ENCODE measurements at regions not wholly inside any gene's neighbourhood (a gene's known extent, or its start where the extent isn't known, plus 50 kb on each side); places are given as distances from the start of the nearest gene placed in this dataset.

GRCh38 chr3:82382831-82383230 lies 621.4 kb upstream of the GBE1 start:
- Histone ChIP-seq H4K20me1 (ENCODE audit: control insufficient read depth, extremely low read depth, insufficient read depth, low read length) (no peaks in the 10 kb centered on the region), H3K4me1 (ENCODE audit: control insufficient read depth, extremely low read depth, insufficient read depth, low read length) (no peaks in the 10 kb centered on the region), H3K9ac (ENCODE audit: control insufficient read depth, extremely low read depth, insufficient read depth, low read length) (no peak overlapping the region), H3K27ac (ENCODE audit: control insufficient read depth, insufficient read depth, low read length) (no peak overlapping the region), H2AFZ (ENCODE audit: control insufficient read depth, low read length) (no peak overlapping the region), H3K9me1 (ENCODE audit: control insufficient read depth, extremely low read depth, insufficient read depth, low read length) (no peaks in the 10 kb centered on the region), H3K27me3 (ENCODE audit: control insufficient read depth, extremely low read depth, insufficient read depth, low read length) (no peaks in the 10 kb centered on the region), H3K4me3 (ENCODE audit: control insufficient read depth in 2 of 3, extremely low read depth in 1 of 3, insufficient read depth in 2 of 3, low read depth in 1 of 3, low read length in 3 of 3) (no peak overlapping the region), H3K9me3 (ENCODE audit: control insufficient read depth, low read depth, low read length) (no peaks in the 10 kb centered on the region), H3K36me3 (ENCODE audit: control insufficient read depth in 2 of 2, extremely low read depth in 1 of 2, insufficient read depth in 2 of 2, low read length in 2 of 2) (no peaks in the 10 kb centered on the region), H3K4me2 (ENCODE audit: control insufficient read depth, extremely low read depth, insufficient read depth, low read depth, low read length) (no peak overlapping the region), H3K79me2 (ENCODE audit: control insufficient read depth, insufficient read depth, low read length) (no peaks in the 10 kb centered on the region)
- dilution Hi-C loops (cut with MboI; ENCODE audit: extremely low pct_ligation_motif_present, low sequenced_read_pairs): no loop called here
- no peak for DNase-seq (ENCODE audit: low read depth, low spot score)
- FAIRE-seq: no peak
- TF ChIP-seq CTCF (optimal IDR thresholded peaks at IDR 0.05 in 1 of 3, IDR thresholded peaks at IDR 0.05 in 1 of 3, conservative IDR thresholded peaks at IDR 0.05 in 1 of 3; ENCODE audit: extremely low read depth in 1 of 3, insufficient read depth in 2 of 3, low read length in 3 of 3) (no peak), EZH2 (IDR thresholded peaks at IDR 0.05; ENCODE audit: low read length) (no peak)

- Histone ChIP-seq H3K27me3 (ENCODE audit: control insufficient read depth, extremely low read depth, insufficient read depth, low read length) (no peaks in the 10 kb centered on the region), H3K4me1 (ENCODE audit: control insufficient read depth, extremely low read depth, insufficient read depth, low read length) (no peaks in the 10 kb centered on the region), H2AFZ (ENCODE audit: control insufficient read depth, low read length) (no peak overlapping the region), H3K4me3 (ENCODE audit: control insufficient read depth in 2 of 3, extremely low read depth in 1 of 3, insufficient read depth in 2 of 3, low read depth in 1 of 3, low read length in 3 of 3) (no peak overlapping the region), H3K27ac (ENCODE audit: control insufficient read depth, insufficient read depth, low read length) (no peak overlapping the region), H3K79me2 (ENCODE audit: control insufficient read depth, insufficient read depth, low read length) (no peaks in the 10 kb centered on the region), H4K20me1 (ENCODE audit: control insufficient read depth, extremely low read depth, insufficient read depth, low read length) (no peaks in the 10 kb centered on the region), H3K4me2 (ENCODE audit: control insufficient read depth, extremely low read depth, insufficient read depth, low read depth, low read length) (no peak overlapping the region), H3K9me3 (ENCODE audit: control insufficient read depth, low read depth, low read length) (no peaks in the 10 kb centered on the region), H3K9ac (ENCODE audit: control insufficient read depth, extremely low read depth, insufficient read depth, low read length) (no peak overlapping the region), H3K36me3 (ENCODE audit: control insufficient read depth in 2 of 2, extremely low read depth in 1 of 2, insufficient read depth in 2 of 2, low read length in 2 of 2) (no peaks in the 10 kb centered on the region), H3K9me1 (ENCODE audit: control insufficient read depth, extremely low read depth, insufficient read depth, low read length) (no peaks in the 10 kb centered on the region)
- DNase-seq (ENCODE audit: low read depth, low spot score) (no peak), FAIRE-seq (no peak)
- TF ChIP-seq CTCF (optimal IDR thresholded peaks at IDR 0.05 in 1 of 3, IDR thresholded peaks at IDR 0.05 in 1 of 3, conservative IDR thresholded peaks at IDR 0.05 in 1 of 3; ENCODE audit: extremely low read depth in 1 of 3, insufficient read depth in 2 of 3, low read length in 3 of 3) (no peak), EZH2 (IDR thresholded peaks at IDR 0.05; ENCODE audit: low read length) (no peak)
- dilution Hi-C loops (cut with MboI; ENCODE audit: extremely low pct_ligation_motif_present, low sequenced_read_pairs): no loop called here
These were observed 616.9 kb upstream of the GBE1 start for GRCh38 chr3:82378392-82378791.

Data from keratinocyte (primary cell).